Neural progenitor cell (in vitro differentiated cells): ENCODE measurements at regions not wholly inside any gene's neighbourhood (a gene's known extent, or its start where the extent isn't known, plus 50 kb on each side); places are given as distances from the start of the nearest gene placed in this dataset.

ENCODE experiments used
- DNase-seq: peaks from one replicate; pipeline ENCODE4 v3.0.0-alpha.2; 2016; ENCODE audit warnings: low spot score
- H2AFZ ChIP-seq: fragments of 200-600 bp; sonication (generic); replicated peaks from 2 replicates; pipeline ENCODE4 v1.6.1; 2016; ENCODE audit warnings: antibody characterized with exemption
- H3F3A ChIP-seq: fragments of 200-600 bp; sonication (generic); 2 replicates; pipeline ENCODE4 v1.6.1; 2016; ENCODE audit warnings: antibody characterized with exemption, low read depth
- H3K27ac ChIP-seq: fragments of 200-600 bp; sonication (generic); 2 replicates; pipeline ENCODE4 v1.5.1; 2016; ENCODE audit warnings: mild to moderate bottlenecking
- H3K27me3 ChIP-seq: fragments of 200-600 bp; sonication (generic); 2 replicates; pipeline ENCODE4 v1.6.1; 2016; ENCODE audit warnings: mild to moderate bottlenecking, moderate library complexity
- H3K36me3 ChIP-seq: fragments of 200-600 bp; sonication (generic); 2 replicates; pipeline ENCODE4 v1.5.1; 2016
- H3K4me1 ChIP-seq: fragments of 200-600 bp; sonication (generic); 2 replicates; pipeline ENCODE4 v1.6.1; 2016; ENCODE audit warnings: mixed run types
- H3K4me2 ChIP-seq: fragments of 200-600 bp; sonication (generic); 2 replicates; pipeline ENCODE4 v1.6.1; 2016
- H3K4me3 ChIP-seq: fragments of 200-600 bp; sonication (generic); 2 replicates; pipeline ENCODE4 v1.5.1; 2016
- H3K79me2 ChIP-seq: fragments of 200-600 bp; sonication (generic); 2 replicates; pipeline ENCODE4 v1.6.1; 2016; ENCODE audit warnings: low read depth
- H3K9ac ChIP-seq: fragments of 200-600 bp; sonication (generic); 2 replicates; pipeline ENCODE4 v1.6.1; 2016
- H3K9me3 ChIP-seq: fragments of 200-600 bp; sonication (generic); 2 replicates; pipeline ENCODE4 v1.5.1; 2016; ENCODE audit warnings: low read depth
- H4K20me1 ChIP-seq: fragments of 200-600 bp; sonication (generic); 2 replicates; pipeline ENCODE4 v1.6.1; 2016; ENCODE audit warnings: low read depth
- H3K27ac Mint-ChIP-seq: 3 replicates; pipeline ENCODE4 v1.8.0; 2021; ENCODE audit warnings: mixed read lengths
- H3K27me3 Mint-ChIP-seq: 2 replicates; pipeline ENCODE4 v1.8.0; 2022; ENCODE audit warnings: low read depth, mild to moderate bottlenecking, inconsistent platforms, moderate library complexity, mixed read lengths; ENCODE audit not compliant: insufficient read depth
- H3K36me3 Mint-ChIP-seq: 3 replicates; pipeline ENCODE4 v1.8.0; 2021; ENCODE audit warnings: mixed read lengths
- H3K4me1 Mint-ChIP-seq: 3 replicates; pipeline ENCODE4 v1.8.0; 2021; ENCODE audit warnings: mixed read lengths
- H3K4me3 Mint-ChIP-seq: 3 replicates; pipeline ENCODE4 v1.8.0; 2021; ENCODE audit warnings: mild to moderate bottlenecking, moderate library complexity, mixed read lengths
- H3K9me3 Mint-ChIP-seq: 3 replicates; pipeline ENCODE4 v1.8.0; 2020; ENCODE audit warnings: mixed read lengths
- EZH2 ChIP-seq: fragments of 200-600 bp; sonication (generic); IDR thresholded peaks from 2 replicates; pipeline ENCODE4 v1.6.1; 2017; ENCODE audit warnings: antibody characterized with exemption, mild to moderate bottlenecking, moderate library complexity
- EZH2phosphoT487 ChIP-seq: fragments of 200-600 bp; sonication (generic); IDR thresholded peaks from 2 replicates; pipeline ENCODE4 v1.6.1; 2017; ENCODE audit warnings: antibody characterized with exemption
- TF ChIP-seq, protein P1 (sequence below): fragments of 200-600 bp; sonication (generic); IDR thresholded peaks from 2 replicates; pipeline ENCODE4 v1.5.1; 2017; ENCODE audit warnings: antibody characterized with exemption, mild to moderate bottlenecking

DNA sequence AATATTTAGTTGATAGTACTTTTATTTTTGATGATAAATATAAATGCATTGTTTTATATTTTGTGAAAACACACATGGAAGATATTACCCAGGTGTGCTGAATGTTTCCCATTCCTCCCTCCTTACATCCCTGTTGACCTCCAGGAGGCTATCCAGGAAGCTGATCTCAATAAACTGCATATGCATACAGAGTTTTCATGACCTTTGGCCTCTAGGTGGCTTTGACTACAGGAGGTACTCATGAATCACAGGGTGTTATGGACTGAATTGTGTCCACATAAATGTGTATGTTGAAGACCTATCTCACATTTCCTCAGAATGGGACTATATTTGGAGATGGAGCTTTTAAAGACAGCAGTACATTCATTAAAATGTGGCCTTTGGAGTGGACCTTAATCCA is 914.9 kb upstream of the NCAM2 start:
- Histone ChIP-seq H3K79me2 (no peaks in the 10 kb centered on the region), H4K20me1 (no peaks in the 10 kb centered on the region), H2AFZ (no peak overlapping the region), H3K4me3 (no peak overlapping the region), H3K9me3 (no peaks in the 10 kb centered on the region), H3F3A (no peaks in the 10 kb centered on the region), H3K4me1 (no peaks in the 10 kb centered on the region), H3K4me2 (no peak overlapping the region), H3K27me3 (no peaks in the 10 kb centered on the region), H3K27ac (no peak overlapping the region), H3K9ac (no peak overlapping the region), H3K36me3 (no peaks in the 10 kb centered on the region)
- DNase-seq: no peak
- H3K36me3 Mint-ChIP-seq: no peaks in the 10 kb centered on the region
- H3K27ac Mint-ChIP-seq: no peak overlapping the region
- no peaks in the 10 kb centered on the region for H3K27me3 Mint-ChIP-seq
- H3K4me1 Mint-ChIP-seq: no peaks in the 10 kb centered on the region
- TF ChIP-seq EZH2phosphoT487 (no peak), EZH2 (no peak)
- TF ChIP-seq, protein P1, sequence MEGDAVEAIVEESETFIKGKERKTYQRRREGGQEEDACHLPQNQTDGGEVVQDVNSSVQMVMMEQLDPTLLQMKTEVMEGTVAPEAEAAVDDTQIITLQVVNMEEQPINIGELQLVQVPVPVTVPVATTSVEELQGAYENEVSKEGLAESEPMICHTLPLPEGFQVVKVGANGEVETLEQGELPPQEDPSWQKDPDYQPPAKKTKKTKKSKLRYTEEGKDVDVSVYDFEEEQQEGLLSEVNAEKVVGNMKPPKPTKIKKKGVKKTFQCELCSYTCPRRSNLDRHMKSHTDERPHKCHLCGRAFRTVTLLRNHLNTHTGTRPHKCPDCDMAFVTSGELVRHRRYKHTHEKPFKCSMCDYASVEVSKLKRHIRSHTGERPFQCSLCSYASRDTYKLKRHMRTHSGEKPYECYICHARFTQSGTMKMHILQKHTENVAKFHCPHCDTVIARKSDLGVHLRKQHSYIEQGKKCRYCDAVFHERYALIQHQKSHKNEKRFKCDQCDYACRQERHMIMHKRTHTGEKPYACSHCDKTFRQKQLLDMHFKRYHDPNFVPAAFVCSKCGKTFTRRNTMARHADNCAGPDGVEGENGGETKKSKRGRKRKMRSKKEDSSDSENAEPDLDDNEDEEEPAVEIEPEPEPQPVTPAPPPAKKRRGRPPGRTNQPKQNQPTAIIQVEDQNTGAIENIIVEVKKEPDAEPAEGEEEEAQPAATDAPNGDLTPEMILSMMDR: no peak
- H3K9me3 Mint-ChIP-seq: no peaks in the 10 kb centered on the region
- H3K4me3 Mint-ChIP-seq: no peak overlapping the region

DNA sequence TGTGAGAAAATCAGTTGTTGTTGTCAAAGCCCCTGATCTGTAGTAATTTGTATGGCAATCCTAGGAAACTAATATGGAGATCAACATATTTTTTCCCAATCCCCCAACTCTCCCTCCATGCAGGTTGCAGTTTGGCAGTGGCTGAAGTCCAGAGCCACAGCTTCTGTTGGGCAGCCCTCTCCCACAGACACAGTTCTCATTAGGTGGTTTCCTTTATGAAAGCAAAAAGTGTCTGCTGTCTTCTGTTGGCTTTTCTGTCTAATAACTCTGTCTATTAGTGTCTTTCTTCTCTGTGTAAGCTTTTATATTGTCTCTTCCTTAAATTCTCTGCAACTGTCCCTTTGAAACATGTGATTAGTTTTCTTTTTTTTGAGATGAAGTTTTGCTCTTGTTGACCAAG is 914.3 kb upstream of the NCAM2 start:
- H3K9me3 ChIP-seq: no peaks in the 10 kb centered on the region
- no peak overlapping the region for H3K27ac Mint-ChIP-seq
- no peaks in the 10 kb centered on the region for H3K4me1 ChIP-seq
- H3K4me2 ChIP-seq: no peak overlapping the region
- H3K4me3 Mint-ChIP-seq: no peak overlapping the region
- DNase-seq: no peak
- no peak overlapping the region for H3K9ac ChIP-seq
- H3K27me3 Mint-ChIP-seq: no peaks in the 10 kb centered on the region
- TF ChIP-seq, protein P1: no peak
- TF ChIP-seq EZH2phosphoT487 (no peak), EZH2 (no peak)
- H2AFZ ChIP-seq: no peak overlapping the region
- H3K4me3 ChIP-seq: no peak overlapping the region
- H3K27ac ChIP-seq: no peak overlapping the region
- no peaks in the 10 kb centered on the region for H3K36me3 Mint-ChIP-seq
- H3F3A ChIP-seq: no peaks in the 10 kb centered on the region
- no peaks in the 10 kb centered on the region for H4K20me1 ChIP-seq
- no peaks in the 10 kb centered on the region for H3K36me3 ChIP-seq
- H3K9me3 Mint-ChIP-seq: no peaks in the 10 kb centered on the region
- no peaks in the 10 kb centered on the region for H3K4me1 Mint-ChIP-seq
- H3K79me2 ChIP-seq: no peaks in the 10 kb centered on the region
- no peaks in the 10 kb centered on the region for H3K27me3 ChIP-seq

DNA sequence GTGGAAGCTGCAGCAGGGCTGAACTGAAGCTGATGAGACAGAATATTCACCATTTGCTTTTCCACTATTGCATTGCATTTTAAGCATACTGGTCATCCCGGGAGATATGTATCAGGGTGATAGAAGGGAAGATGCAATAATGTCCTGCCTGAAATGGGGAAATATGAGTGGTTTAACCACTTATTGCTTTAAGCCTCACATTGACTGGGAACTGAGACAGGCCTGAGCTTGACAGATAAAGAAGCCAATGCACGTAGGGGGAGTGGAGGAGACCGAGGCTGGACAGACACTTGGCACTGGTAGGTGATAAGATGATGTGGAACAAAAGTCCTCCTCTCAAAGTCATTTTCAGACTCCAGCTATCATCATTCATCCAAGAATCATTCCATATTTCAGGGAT is 911.7 kb upstream of the NCAM2 start:
- H3K27me3 Mint-ChIP-seq: no peaks in the 10 kb centered on the region
- DNase-seq: no peak
- H3K36me3 Mint-ChIP-seq: no peaks in the 10 kb centered on the region
- Histone ChIP-seq H3K36me3 (no peaks in the 10 kb centered on the region), H4K20me1 (no peaks in the 10 kb centered on the region), H3K79me2 (no peaks in the 10 kb centered on the region), H3K4me1 (no peaks in the 10 kb centered on the region), H3K27me3 (no peaks in the 10 kb centered on the region), H3F3A (no peaks in the 10 kb centered on the region), H2AFZ (no peak overlapping the region), H3K9ac (no peak overlapping the region), H3K4me3 (no peak overlapping the region), H3K27ac (no peak overlapping the region), H3K9me3 (no peaks in the 10 kb centered on the region), H3K4me2 (no peak overlapping the region)
- no peak overlapping the region for H3K27ac Mint-ChIP-seq
- H3K4me1 Mint-ChIP-seq: no peaks in the 10 kb centered on the region
- H3K9me3 Mint-ChIP-seq: no peaks in the 10 kb centered on the region
- TF ChIP-seq, protein P1: no peak
- no peak for TF ChIP-seq EZH2
- TF ChIP-seq EZH2phosphoT487: no peak
- H3K4me3 Mint-ChIP-seq: no peak overlapping the region

DNA sequence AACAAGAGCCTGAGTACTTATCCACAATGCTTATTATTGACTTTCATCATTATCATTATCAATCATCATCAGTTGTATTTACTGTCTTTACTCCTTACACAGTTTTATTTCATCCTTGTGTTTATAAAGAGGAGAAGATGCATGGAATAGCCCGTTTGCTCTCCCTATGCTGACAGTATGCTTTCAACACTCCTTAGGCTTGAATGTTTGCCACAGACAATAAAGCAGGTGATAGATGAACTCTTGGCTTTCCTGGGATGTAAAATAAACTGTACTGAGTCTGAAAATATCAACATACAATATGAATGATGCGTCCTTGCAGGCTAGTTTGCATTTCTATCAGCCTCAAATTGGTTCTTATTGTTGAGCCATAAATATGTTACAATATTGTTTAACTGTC is 891.8 kb upstream of the NCAM2 start:
- no peak overlapping the region for H3K27ac Mint-ChIP-seq
- H3K4me3 ChIP-seq: no peak overlapping the region

More for the DNA sequence above, 891.8 kb upstream of the NCAM2 start:
- no peak overlapping the region for H3K27ac ChIP-seq
- no peaks in the 10 kb centered on the region for H3F3A ChIP-seq
- no peaks in the 10 kb centered on the region for H3K36me3 ChIP-seq
- H3K4me1 Mint-ChIP-seq: peaks cover 6% of the 10 kb centered on the region
- no peaks in the 10 kb centered on the region for H3K27me3 ChIP-seq
- H4K20me1 ChIP-seq: no peaks in the 10 kb centered on the region
- no peak overlapping the region for H2AFZ ChIP-seq
- no peak overlapping the region for H3K4me3 Mint-ChIP-seq
- H3K79me2 ChIP-seq: no peaks in the 10 kb centered on the region
- H3K4me2 ChIP-seq: no peak overlapping the region
- H3K27me3 Mint-ChIP-seq: no peaks in the 10 kb centered on the region
- H3K36me3 Mint-ChIP-seq: no peaks in the 10 kb centered on the region
- no peaks in the 10 kb centered on the region for H3K9me3 Mint-ChIP-seq
- TF ChIP-seq EZH2 (no peak), EZH2phosphoT487 (no peak)
- TF ChIP-seq, protein P1: no peak
- no peaks in the 10 kb centered on the region for H3K9me3 ChIP-seq
- peaks cover 10% of the 10 kb centered on the region for H3K4me1 ChIP-seq
- H3K9ac ChIP-seq: no peak overlapping the region
- no peak for DNase-seq
